Heart right ventricle (tissue), 16 donors: ENCODE measurements at regions not wholly inside any gene's neighbourhood (a gene's known extent, or its start where the extent isn't known, plus 50 kb on each side); places are given as distances from the start of the nearest gene placed in this dataset.

Experiments used
- ATAC-seq, 8 donors: fragments of 200-7000 bp; cut with Tn5 transposase; one replicate each; pipeline ENCODE4 v1.9.1; 2020; ENCODE audit warnings: mild to moderate bottlenecking in 8 of 8, moderate library complexity in 8 of 8, moderate number of reproducible peaks in 1 of 8
- DNase-seq, 2 donors: peaks; one replicate each; pipeline ENCODE4 v3.0.0-alpha.2; 2020
- H3K27ac ChIP-seq, 10 donors: fragments of 200-600 bp; sonication (generic) in 2 of 10; one replicate each; pipeline versions ENCODE4 v1.5.0 to v1.8.0; 2020 to 2022; ENCODE audit warnings: mild to moderate bottlenecking in 3 of 10
- H3K27me3 ChIP-seq, 7 donors: fragments of 200-600 bp; one replicate each; pipeline ENCODE4 v1.8.0; 2021 to 2022; ENCODE audit warnings: mild to moderate bottlenecking in 2 of 7
- H3K36me3 ChIP-seq, 9 donors: fragments of 200-600 bp; sonication (generic) in 1 of 9; one replicate each; pipeline versions ENCODE4 v1.5.0 to v1.8.0; 2020 to 2022; ENCODE audit warnings: mild to moderate bottlenecking in 2 of 9
- H3K4me1 ChIP-seq, 9 donors: fragments of 200-600 bp; sonication (generic) in 1 of 9; one replicate each; pipeline versions ENCODE4 v1.5.0 to v1.8.0; 2020 to 2022; ENCODE audit warnings: mild to moderate bottlenecking in 4 of 9
- H3K4me3 ChIP-seq, 10 donors: fragments of 200-600 bp; sonication (generic) in 2 of 10; one replicate each; pipeline versions ENCODE4 v1.5.0 to v1.8.0; 2020 to 2022; ENCODE audit warnings: mild to moderate bottlenecking in 7 of 10, moderate library complexity in 2 of 10
- H3K9me3 ChIP-seq, 11 donors: fragments of 200-600 bp in 10 of 11; sonication (generic) in 2 of 11; one replicate each; pipeline versions ENCODE4 v1.5.0 to v1.8.0; 2013 to 2022; ENCODE audit warnings: mild to moderate bottlenecking in 2 of 11, control low read depth in 1 of 11, moderate library complexity in 1 of 11
- CTCF ChIP-seq, 9 donors: fragments of 200-600 bp; sonication (generic) in 2 of 9; IDR thresholded peaks; one replicate each; pipeline versions ENCODE4 v1.5.0 to v1.8.0; 2021 to 2022; ENCODE audit warnings: antibody characterized with exemption in 9 of 9, mild to moderate bottlenecking in 5 of 9, moderate library complexity in 1 of 9
- WGBS, 2 donors: extraction: QIAGEN DNeasy Blood & Tissue Kit; methylation state at CpG; one replicate each; pipeline ENCODE4 v1.1.7; 2013; ENCODE audit warnings: inconsistent platforms in 1 of 2; 5-methylcytosine and 5-hydroxymethylcytosine counted together
- intact Hi-C, 10 donors: fragments of 100-400 bp; cut with DNase I; formaldehyde crosslinking; loops; one replicate each; pipeline versions ENCODE4 v1.11.1 to v1.14.2; 2022
- donor health status: Arrhythmogenic right ventricular cardiomyopathy.
- donor health status: ischemic (EF 13 %, LVEDD 7.1; RV severe dilation, severe dysfunction).
- donor health status: healthy with polysubstance abuse.
- donor health status: DM: no; HTN: yes; CAD: no.
- donor health status: DM: no; HTN: no; CAD: no.
- donor health status: ischemic (EF 25% LVEDD 6.9; RV normal size, moderate dysfunction).
- donor health status: ischemic (EF 25% LVEDD 5.7; RV mildly dilated, moderate dysfunction).
- donor health status: healthy.
- donor health status: DM: yes; HTN: yes; CAD: no.
- donor health status: Ischemic cardiomyopathy.
- donor health status: ischemic (EF 35%, LVEDD 5.7; RV mildly dilated, moderate dysfunction).
- donor health status: nonischemic (EF 11% LVEDD 7.7; RV severe dilation, severe dysfunction).
- donor health status: DM: yes; HTN: yes; CAD: no.
- donor health status: PGD.
- donor health status: ischemic (EF 29% LVEDD 5.4; RV normal size, mild dysfunction).
- donor health status: nonischemic (EF 23%, LVEDD 6.1; RV moderate dilation, normal function).

GRCh38 chr16:26521626-26522025 is 545.1 kb upstream of the C16orf82 start:
- WGBS, 2 donors: 53 to 83% methylated on average over 4 of the region's 4 CpGs

GRCh38 chr16:26524281-26524680 is 542.4 kb upstream of the C16orf82 start:
- H3K4me1 ChIP-seq: no peaks in the 10 kb centered on the region
- no peak for TF ChIP-seq CTCF (IDR thresholded peaks at IDR 0.05)
- H3K27me3 ChIP-seq: no peaks in the 10 kb centered on the region
- no peak overlapping the region for H3K27ac ChIP-seq
- no peaks in the 10 kb centered on the region for H3K36me3 ChIP-seq
- no peak for DNase-seq
- H3K9me3 ChIP-seq: no peaks in the 10 kb centered on the region
- intact Hi-C loops: loop anchor here in 2 of 10 donors (10.0 kb wide), 2 partner anchors 59 to 111 kb away; no protein-coding TSS in a partner anchor
- no peak overlapping the region for H3K4me3 ChIP-seq
- WGBS, 2 donors: 83% methylated on average over 6 of the region's 6 CpGs
- no peak for ATAC-seq

More at GRCh38 chr16:26521626-26522025, 545.1 kb upstream of the C16orf82 start:
- H3K27ac ChIP-seq: no peak overlapping the region
- no peaks in the 10 kb centered on the region for H3K36me3 ChIP-seq
- intact Hi-C loops: loop anchor here in 2 of 10 donors (10.0 kb wide), 2 partner anchors 57 to 113 kb away; no protein-coding TSS in a partner anchor
- no peak overlapping the region for H3K4me3 ChIP-seq
- TF ChIP-seq CTCF (IDR thresholded peaks at IDR 0.05): no peak
- H3K9me3 ChIP-seq: no peaks in the 10 kb centered on the region
- no peaks in the 10 kb centered on the region for H3K27me3 ChIP-seq
- H3K4me1 ChIP-seq: no peaks in the 10 kb centered on the region
- no peak for DNase-seq
- ATAC-seq: no peak

- Histone ChIP-seq H3K27me3 (no peaks in the 10 kb centered on the region), H3K4me3 (no peak overlapping the region), H3K9me3 (no peaks in the 10 kb centered on the region), H3K27ac (no peak overlapping the region), H3K36me3 (no peaks in the 10 kb centered on the region), H3K4me1 (no peaks in the 10 kb centered on the region)
- 80 to 89% methylated on average over 3 of the region's 3 CpGs for WGBS, 2 donors
- DNase-seq (no peak), ATAC-seq (no peak)
- no peak for TF ChIP-seq CTCF (IDR thresholded peaks at IDR 0.05)
- intact Hi-C loops: loop anchor here in 2 of 10 donors (10.0 kb wide), 2 partner anchors 60 to 110 kb away; no protein-coding TSS in a partner anchor
Observed at GRCh38 chr16:26524846-26525245, 541.9 kb upstream of the C16orf82 start.

GRCh38 chr16:26525856-26526255 is 540.9 kb upstream of the C16orf82 start:
- Histone ChIP-seq H3K4me3 (no peak overlapping the region), H3K9me3 (no peaks in the 10 kb centered on the region), H3K4me1 (no peaks in the 10 kb centered on the region), H3K27me3 (no peaks in the 10 kb centered on the region), H3K27ac (no peak overlapping the region), H3K36me3 (no peaks in the 10 kb centered on the region)
- TF ChIP-seq CTCF (IDR thresholded peaks at IDR 0.05): no peak
- intact Hi-C loops: loop anchor here in 2 of 10 donors (10.0 kb wide), 2 partner anchors 61 to 109 kb away; no protein-coding TSS in a partner anchor
- ATAC-seq (no peak), DNase-seq (no peak)
